ENCODE measurements at regions not wholly inside any gene's neighbourhood (a gene's known extent, or its start where the extent isn't known, plus 50 kb on each side); places are given as distances from the start of the nearest gene placed in this dataset.

- Mint-ChIP-seq H3K27ac (no peak overlapping the region), H3K36me3 (no peaks in the 10 kb centered on the region), H3K9me3 (no peaks in the 10 kb centered on the region), H3K4me1 (peaks cover 16% of the 10 kb centered on the region), H3K4me3 (no peak overlapping the region), H3K27me3 (ENCODE audit: low read depth in 3 of 3) (peaks cover 0 to 1% (median 0%) of the 10 kb centered on the region in 3 donors)
- H3K9ac ChIP-seq (ENCODE audit: insufficient read depth, low read length, poor library complexity, severe bottlenecking): no peak overlapping the region
- no peak overlapping the region for H2AFZ ChIP-seq (ENCODE audit: insufficient read depth, low read depth, low read length, poor library complexity, severe bottlenecking)
- no peaks in the 10 kb centered on the region for H3K79me2 ChIP-seq (ENCODE audit: insufficient read depth, low read length)
- no peak overlapping the region for H3K4me2 ChIP-seq (replicated peaks; ENCODE audit: extremely low read depth, low read length, poor library complexity, severe bottlenecking)
- no peak for TF ChIP-seq CTCF (IDR thresholded peaks at IDR 0.05)
- no peaks in the 10 kb centered on the region for H3K27me3 ChIP-seq (ENCODE audit: control insufficient read depth in 2 of 2, insufficient read depth in 2 of 2, low read length in 2 of 2)
- H3K4me1 ChIP-seq (ENCODE audit: control insufficient read depth in 1 of 2, insufficient read depth in 2 of 2, low read length in 2 of 2): peaks cover 8 to 9% of the 10 kb centered on the region in 2 donors
- H3K27ac ChIP-seq (ENCODE audit: low read depth in 1 of 2, low read length in 2 of 2): no peak overlapping the region
- H3K36me3 ChIP-seq (replicated peaks in 1 of 2; ENCODE audit: control insufficient read depth in 1 of 2, insufficient read depth in 2 of 2, low read length in 2 of 2): no peaks in the 10 kb centered on the region
- no peaks in the 10 kb centered on the region for H4K20me1 ChIP-seq (ENCODE audit: insufficient read depth, low read length)
- intact Hi-C loops (cut with micrococcal nuclease): no loop called here
- WGBS (ENCODE audit: insufficient coverage): no CpG with 5 or more reads among the region's 2 CpGs
- no peaks in the 10 kb centered on the region for H3K9me3 ChIP-seq (replicated peaks in 1 of 2; ENCODE audit: control insufficient read depth in 1 of 2, insufficient read depth in 1 of 2, low read length in 2 of 2)
- DNase-seq: no peak
- H3K4me3 ChIP-seq (replicated peaks in 1 of 3; ENCODE audit: low read depth in 2 of 3, low read length in 3 of 3): no peak overlapping the region
Measured at GRCh38 chr12:62133440-62133839, 126.8 kb upstream of the USP15 start.

- no peak for TF ChIP-seq CTCF (IDR thresholded peaks at IDR 0.05)
- no peaks in the 10 kb centered on the region for H4K20me1 ChIP-seq (ENCODE audit: insufficient read depth, low read length)
- H3K27me3 Mint-ChIP-seq (ENCODE audit: low read depth in 3 of 3): peaks cover 0 to 2% (median 1%) of the 10 kb centered on the region in 3 donors
Measured at GRCh38 chr12:62135553-62136200, 124.5 kb upstream of the USP15 start.

More at GRCh38 chr12:62135553-62136200, 124.5 kb upstream of the USP15 start:
- H2AFZ ChIP-seq (ENCODE audit: insufficient read depth, low read depth, low read length, poor library complexity, severe bottlenecking): no peak overlapping the region
- H3K9me3 ChIP-seq (replicated peaks in 1 of 2; ENCODE audit: control insufficient read depth in 1 of 2, insufficient read depth in 1 of 2, low read length in 2 of 2): no peaks in the 10 kb centered on the region
- DNase-seq: peak in 1 of 3 donors; percentile 11
- Mint-ChIP-seq H3K4me1 (peaks cover 8% of the 10 kb centered on the region), H3K9me3 (no peaks in the 10 kb centered on the region), H3K27ac (no peak overlapping the region), H3K36me3 (no peaks in the 10 kb centered on the region), H3K4me3 (no peak overlapping the region)
- no peak overlapping the region for H3K9ac ChIP-seq (ENCODE audit: insufficient read depth, low read length, poor library complexity, severe bottlenecking)
- intact Hi-C loops (cut with micrococcal nuclease): no loop called here
- no peaks in the 10 kb centered on the region for H3K27me3 ChIP-seq (ENCODE audit: control insufficient read depth in 2 of 2, insufficient read depth in 2 of 2, low read length in 2 of 2)
- no CpG with 5 or more reads among the region's 3 CpGs for WGBS (ENCODE audit: insufficient coverage)
- no peak overlapping the region for H3K4me3 ChIP-seq (replicated peaks in 1 of 3; ENCODE audit: low read depth in 2 of 3, low read length in 3 of 3)
- no peaks in the 10 kb centered on the region for H3K36me3 ChIP-seq (replicated peaks in 1 of 2; ENCODE audit: control insufficient read depth in 1 of 2, insufficient read depth in 2 of 2, low read length in 2 of 2)
- H3K79me2 ChIP-seq (ENCODE audit: insufficient read depth, low read length): no peaks in the 10 kb centered on the region
- peaks cover 6 to 8% of the 10 kb centered on the region in 2 donors for H3K4me1 ChIP-seq (ENCODE audit: control insufficient read depth in 1 of 2, insufficient read depth in 2 of 2, low read length in 2 of 2)
- no peak overlapping the region for H3K27ac ChIP-seq (ENCODE audit: low read depth in 1 of 2, low read length in 2 of 2)
- H3K4me2 ChIP-seq (replicated peaks; ENCODE audit: extremely low read depth, low read length, poor library complexity, severe bottlenecking): no peak overlapping the region

All from CD14-positive monocyte (primary cell).